ENCODE measurements at regions not wholly inside any gene's neighbourhood (a gene's known extent, or its start where the extent isn't known, plus 50 kb on each side); places are given as distances from the start of the nearest gene placed in this dataset.
"Not testable (repeated sequence)": the region's sequence is repeated elsewhere in the genome, so short reads cannot be mapped to it uniquely, and the experiment has no call there.

DNA sequence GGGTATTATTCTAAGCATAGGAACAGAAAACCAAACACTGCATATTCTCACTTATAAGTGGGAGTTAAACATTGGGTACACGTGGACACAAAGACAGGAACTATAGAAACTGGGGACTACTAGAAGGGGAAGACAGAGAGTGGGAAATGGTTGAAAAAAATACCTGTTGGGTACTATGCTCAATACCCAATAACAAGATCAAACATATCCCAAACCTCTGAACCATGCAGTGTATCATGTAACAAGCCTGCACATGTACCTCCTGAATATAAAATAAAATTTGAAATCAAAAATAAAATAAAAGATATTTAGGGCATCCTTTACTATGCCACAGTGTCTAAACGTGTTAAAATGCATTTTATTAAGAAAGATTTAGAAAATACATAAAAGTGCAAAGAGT, 221.0 kb upstream of the TFPI start:
- DNase-seq (ENCODE audit: low spot score in 2 of 2): no peak
- Histone ChIP-seq H3K4me3 (no peak overlapping the region), H3K27me3 (ENCODE audit: low read depth) (no peaks in the 10 kb centered on the region), H3K4me1 (peaks cover 38% of the 10 kb centered on the region), H3K9me3 (no peaks in the 10 kb centered on the region), H3K36me3 (replicated peaks) (no peaks in the 10 kb centered on the region)
- in situ Hi-C loops (cut with MboI; ENCODE audit: low sequenced_read_pairs): no loop called here

DNA sequence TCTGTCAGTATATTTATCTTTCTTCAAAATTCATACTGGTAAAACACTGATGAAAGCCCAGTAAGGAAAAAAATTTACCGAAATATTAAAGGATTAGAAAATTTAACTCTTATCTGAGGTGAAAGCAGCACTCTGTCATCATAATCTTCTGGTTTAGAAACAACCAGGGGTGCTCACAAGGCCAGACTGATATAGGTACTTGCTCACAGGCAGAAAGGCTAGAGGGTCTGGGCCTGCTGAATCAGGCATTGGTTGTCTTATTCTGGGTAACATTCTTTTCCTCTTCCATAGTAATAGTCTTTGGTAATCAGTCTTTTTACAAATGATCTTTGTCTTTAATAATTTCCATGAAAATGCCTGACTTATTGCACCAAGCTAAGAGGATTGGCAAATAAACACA, 221.4 kb upstream of the TFPI start:
- Histone ChIP-seq H3K36me3 (replicated peaks) (no peaks in the 10 kb centered on the region), H3K4me3 (no peak overlapping the region), H3K27me3 (ENCODE audit: low read depth) (no peaks in the 10 kb centered on the region), H3K4me1 (peaks cover 38% of the 10 kb centered on the region), H3K9me3 (no peaks in the 10 kb centered on the region)
- peak; percentile 21 to 45 for DNase-seq (ENCODE audit: low spot score in 2 of 2)
- in situ Hi-C loops (cut with MboI; ENCODE audit: low sequenced_read_pairs): no loop called here

DNA sequence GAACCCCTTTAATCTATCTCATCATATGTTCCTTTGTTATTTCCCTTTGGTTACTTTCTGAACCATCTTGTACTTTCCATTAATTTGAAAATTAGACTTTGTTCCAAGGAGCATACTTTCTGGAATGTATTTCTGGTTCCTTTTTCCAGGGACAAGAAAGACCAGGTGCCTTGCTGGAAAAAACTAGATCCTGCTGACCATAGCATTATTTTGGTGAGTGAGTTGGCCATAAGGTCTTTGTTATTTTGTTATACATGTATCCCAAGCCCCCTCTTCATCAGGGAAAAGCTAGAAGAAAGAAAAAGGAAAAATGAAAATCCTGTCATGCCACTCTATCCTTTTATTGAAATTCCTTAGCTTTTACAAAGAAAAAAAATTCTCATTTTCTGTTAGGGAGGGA, 228.1 kb upstream of the TFPI start:
- in situ Hi-C loops (cut with MboI; ENCODE audit: low sequenced_read_pairs): no loop called here

DNA sequence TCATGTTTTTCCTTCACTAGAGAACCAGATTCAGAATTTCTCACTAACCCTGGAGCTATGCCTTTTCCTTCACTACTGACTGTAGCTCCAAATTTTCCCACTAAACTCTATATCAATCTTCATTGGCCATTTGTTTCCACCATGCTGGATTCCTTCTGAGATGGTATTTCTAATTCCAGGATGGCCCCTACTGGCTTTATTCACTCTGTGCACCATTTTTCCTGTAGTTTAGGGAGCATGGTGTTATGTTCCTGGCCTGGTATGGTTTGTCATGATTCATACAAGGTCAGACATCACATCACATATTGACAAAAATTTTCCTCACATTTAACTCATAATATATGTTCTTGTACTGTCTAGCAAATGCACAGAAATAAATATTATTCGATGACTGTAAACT, 229.2 kb upstream of the TFPI start:
- no peak for DNase-seq (ENCODE audit: low spot score in 2 of 2)
- peaks cover 3% of the 10 kb centered on the region for H3K4me1 ChIP-seq
- no peaks in the 10 kb centered on the region for H3K36me3 ChIP-seq (replicated peaks)
- H3K27me3 ChIP-seq (ENCODE audit: low read depth): no peaks in the 10 kb centered on the region
- H3K4me3 ChIP-seq: no peak overlapping the region
- in situ Hi-C loops (cut with MboI; ENCODE audit: low sequenced_read_pairs): no loop called here
- no peaks in the 10 kb centered on the region for H3K9me3 ChIP-seq

More for the DNA sequence above, 228.1 kb upstream of the TFPI start:
- Histone ChIP-seq H3K4me1 (peaks cover 11% of the 10 kb centered on the region), H3K27me3 (ENCODE audit: low read depth) (no peaks in the 10 kb centered on the region), H3K4me3 (no peak overlapping the region), H3K36me3 (replicated peaks) (no peaks in the 10 kb centered on the region), H3K9me3 (no peaks in the 10 kb centered on the region)
- DNase-seq (ENCODE audit: low spot score in 2 of 2): no peak

DNA sequence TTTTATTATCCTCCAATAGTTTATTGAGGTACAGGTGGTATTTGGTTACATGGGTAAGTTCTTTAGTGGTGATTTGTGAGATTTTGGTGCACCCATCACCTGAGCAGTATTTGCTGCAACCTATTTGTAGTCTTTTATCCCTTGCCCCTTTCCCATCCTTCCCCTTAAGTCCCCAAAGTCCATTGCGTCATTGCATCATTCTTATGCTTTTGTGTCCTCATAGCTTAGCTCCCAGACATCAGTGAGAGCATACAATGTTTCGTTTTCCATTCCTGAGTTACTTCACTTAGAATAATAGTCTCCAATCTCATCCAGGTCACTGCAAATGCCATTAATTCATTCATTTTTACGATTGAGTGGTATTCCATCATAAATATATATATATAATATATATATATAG, 229.9 kb upstream of the TFPI start:
- H3K4me3 ChIP-seq; H3K9me3 ChIP-seq; H3K36me3 ChIP-seq (replicated peaks); in situ Hi-C loops (cut with MboI; ENCODE audit: low sequenced_read_pairs); H3K4me1 ChIP-seq; DNase-seq (ENCODE audit: low spot score in 2 of 2); H3K27me3 ChIP-seq (ENCODE audit: low read depth): not testable (repeated sequence)

DNA sequence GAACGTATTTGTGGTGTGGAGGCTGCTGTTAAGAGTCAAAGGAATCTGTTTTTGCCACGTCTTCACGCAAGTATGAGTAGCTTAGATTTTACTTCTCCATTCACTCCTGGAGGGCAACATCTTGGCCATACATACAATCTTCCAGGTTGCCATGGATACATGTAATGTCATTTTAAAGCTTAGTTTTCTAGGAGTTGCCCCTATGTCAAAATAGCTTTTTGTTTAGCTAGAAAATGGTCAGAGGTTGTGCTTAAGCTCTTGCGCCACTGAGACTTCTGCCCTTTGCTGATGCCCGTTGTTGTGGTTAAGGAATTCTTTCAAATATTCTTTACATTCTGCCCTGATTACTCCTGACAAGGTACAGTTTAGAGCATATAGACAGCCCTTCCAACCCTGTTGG, 245.4 kb upstream of the TFPI start:
- no peak for DNase-seq (ENCODE audit: low spot score in 2 of 2)
- no peak overlapping the region for H3K4me3 ChIP-seq
- no peaks in the 10 kb centered on the region for H3K27me3 ChIP-seq (ENCODE audit: low read depth)
- H3K4me1 ChIP-seq: no peaks in the 10 kb centered on the region
- H3K9me3 ChIP-seq: no peaks in the 10 kb centered on the region
- in situ Hi-C loops (cut with MboI; ENCODE audit: low sequenced_read_pairs): no loop called here
- H3K36me3 ChIP-seq (replicated peaks): no peaks in the 10 kb centered on the region

DNA sequence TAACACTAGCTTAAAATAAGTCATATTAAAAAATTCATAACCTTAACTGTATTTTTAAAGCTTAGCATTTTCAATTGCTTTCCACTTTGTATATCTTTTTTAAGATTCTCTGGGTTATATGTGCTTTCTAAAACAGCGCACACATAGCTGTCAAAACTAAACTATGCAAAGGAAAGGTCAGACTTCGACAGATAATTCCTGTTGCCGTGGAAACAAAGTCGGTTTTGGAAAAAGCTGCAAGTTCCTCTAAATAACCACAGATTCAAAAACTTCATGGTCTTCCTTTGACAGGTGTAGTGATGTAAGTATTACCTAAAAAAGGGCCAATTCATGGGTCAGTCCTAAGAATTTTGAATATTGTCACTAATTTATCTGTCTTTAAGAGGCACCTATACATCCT, 249.6 kb upstream of the TFPI start:
- Histone ChIP-seq H3K27me3 (ENCODE audit: low read depth) (no peaks in the 10 kb centered on the region), H3K36me3 (replicated peaks) (no peaks in the 10 kb centered on the region), H3K9me3 (no peaks in the 10 kb centered on the region), H3K4me1 (no peaks in the 10 kb centered on the region), H3K4me3 (no peak overlapping the region)
- no peak for DNase-seq (ENCODE audit: low spot score in 2 of 2)
- in situ Hi-C loops (cut with MboI; ENCODE audit: low sequenced_read_pairs): no loop called here

DNA sequence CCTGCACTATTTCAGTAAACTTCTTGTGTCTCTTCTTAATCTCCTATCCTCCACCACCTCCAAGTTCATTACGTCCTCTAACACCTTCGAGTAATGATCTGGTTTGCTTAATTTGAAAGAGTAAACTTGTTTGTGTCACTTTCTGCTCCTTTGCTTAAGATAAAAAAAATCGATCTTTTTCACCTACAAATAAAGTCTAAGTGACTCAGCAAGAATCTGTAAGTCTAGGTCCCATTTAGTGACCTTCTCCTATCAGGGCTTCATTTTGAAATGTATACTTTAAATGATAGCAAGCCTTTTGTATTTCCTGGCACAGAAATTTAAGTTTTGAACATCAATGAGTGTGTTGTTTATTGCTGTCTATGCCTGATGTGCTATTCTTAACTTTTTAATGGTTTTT, 260.9 kb upstream of the TFPI start:
- no peaks in the 10 kb centered on the region for H3K36me3 ChIP-seq (replicated peaks)
- H3K27me3 ChIP-seq (ENCODE audit: low read depth): no peaks in the 10 kb centered on the region
- H3K4me3 ChIP-seq: no peak overlapping the region
- no peaks in the 10 kb centered on the region for H3K9me3 ChIP-seq
- DNase-seq (ENCODE audit: low spot score in 2 of 2): no peak
- in situ Hi-C loops (cut with MboI; ENCODE audit: low sequenced_read_pairs): no loop called here
- no peaks in the 10 kb centered on the region for H3K4me1 ChIP-seq

DNA sequence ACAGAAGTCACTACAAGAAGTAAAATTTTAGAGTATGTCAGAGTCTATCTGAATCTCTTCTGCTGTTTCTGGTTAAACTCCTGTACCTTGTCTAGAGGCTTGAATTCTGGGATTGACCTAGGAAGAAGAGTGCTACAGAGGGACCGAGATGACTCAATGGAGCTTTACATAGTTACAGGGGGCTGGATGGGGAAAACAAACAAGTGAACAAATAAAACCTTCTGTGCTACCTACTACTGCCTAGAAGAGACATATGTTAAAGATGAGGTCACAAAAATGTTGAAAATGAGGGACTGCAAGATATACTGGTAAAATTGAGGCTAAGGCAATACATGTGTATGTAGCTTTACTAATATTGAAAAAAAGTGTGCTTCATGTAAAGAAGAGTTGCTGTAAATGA, 265.4 kb upstream of the TFPI start:
- in situ Hi-C loops (cut with MboI; ENCODE audit: low sequenced_read_pairs): no loop called here
- DNase-seq (ENCODE audit: low spot score in 2 of 2): no peak
- Histone ChIP-seq H3K9me3 (no peaks in the 10 kb centered on the region), H3K4me3 (no peak overlapping the region), H3K4me1 (no peaks in the 10 kb centered on the region), H3K27me3 (ENCODE audit: low read depth) (no peaks in the 10 kb centered on the region), H3K36me3 (replicated peaks) (no peaks in the 10 kb centered on the region)

DNA sequence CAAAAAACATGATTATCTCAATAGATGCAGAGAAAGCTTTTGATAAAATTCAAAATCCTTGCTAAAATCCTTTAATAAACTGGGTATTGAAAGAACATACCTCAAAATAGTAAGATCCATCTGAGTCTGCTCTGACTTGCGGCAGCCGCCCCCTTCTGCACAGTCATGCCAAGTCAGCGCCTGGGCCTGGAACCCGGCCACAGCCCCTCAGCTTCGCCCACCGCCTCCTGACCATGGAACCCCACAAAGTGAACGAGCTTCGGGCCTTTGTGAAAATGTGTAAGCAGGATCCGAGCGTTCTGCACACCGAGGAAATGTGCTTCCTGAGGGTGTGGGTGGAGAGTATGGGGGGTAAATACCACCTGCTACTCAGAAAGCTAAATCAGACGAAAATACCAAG, 270.9 kb upstream of the TFPI start:
- no peaks in the 10 kb centered on the region for H3K27me3 ChIP-seq (ENCODE audit: low read depth)
- no peaks in the 10 kb centered on the region for H3K4me1 ChIP-seq
- H3K9me3 ChIP-seq: no peaks in the 10 kb centered on the region
- no peaks in the 10 kb centered on the region for H3K36me3 ChIP-seq (replicated peaks)
- in situ Hi-C loops (cut with MboI; ENCODE audit: low sequenced_read_pairs): loop anchor here (25.0 kb wide), 2 partner anchors 238 to 313 kb away; no protein-coding TSS in a partner anchor
- no peak overlapping the region for H3K4me3 ChIP-seq
- DNase-seq (ENCODE audit: low spot score in 2 of 2): no peak

DNA sequence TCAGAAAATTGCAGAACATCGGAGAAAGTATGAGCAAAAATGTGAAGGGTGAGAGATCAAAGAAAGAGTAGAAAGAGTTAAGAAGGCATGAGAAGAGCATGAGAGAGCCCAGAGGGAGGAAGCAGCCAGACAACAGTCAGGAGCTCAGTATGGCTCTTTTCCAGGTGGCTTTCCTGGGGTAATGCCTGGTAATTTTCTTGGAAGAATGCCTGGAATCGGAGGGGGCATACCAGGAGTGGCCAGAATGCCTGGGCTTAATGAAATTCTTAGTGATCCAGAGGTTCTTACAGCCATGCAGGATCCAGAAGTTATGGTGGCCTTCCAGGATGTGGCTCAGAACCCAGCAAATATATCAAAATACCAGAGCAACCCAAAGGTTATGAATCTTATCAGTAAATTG, 271.8 kb upstream of the TFPI start:
- H3K27me3 ChIP-seq (ENCODE audit: low read depth): no peaks in the 10 kb centered on the region
- in situ Hi-C loops (cut with MboI; ENCODE audit: low sequenced_read_pairs): loop anchor here (25.0 kb wide), 2 partner anchors 239 to 314 kb away; no protein-coding TSS in a partner anchor
- no peaks in the 10 kb centered on the region for H3K36me3 ChIP-seq (replicated peaks)
- no peaks in the 10 kb centered on the region for H3K9me3 ChIP-seq
- peaks cover 3% of the 10 kb centered on the region; the same call in 1 of the 2 replicates for H3K4me1 ChIP-seq
- DNase-seq (ENCODE audit: low spot score in 2 of 2): no peak
- no peak overlapping the region for H3K4me3 ChIP-seq

DNA sequence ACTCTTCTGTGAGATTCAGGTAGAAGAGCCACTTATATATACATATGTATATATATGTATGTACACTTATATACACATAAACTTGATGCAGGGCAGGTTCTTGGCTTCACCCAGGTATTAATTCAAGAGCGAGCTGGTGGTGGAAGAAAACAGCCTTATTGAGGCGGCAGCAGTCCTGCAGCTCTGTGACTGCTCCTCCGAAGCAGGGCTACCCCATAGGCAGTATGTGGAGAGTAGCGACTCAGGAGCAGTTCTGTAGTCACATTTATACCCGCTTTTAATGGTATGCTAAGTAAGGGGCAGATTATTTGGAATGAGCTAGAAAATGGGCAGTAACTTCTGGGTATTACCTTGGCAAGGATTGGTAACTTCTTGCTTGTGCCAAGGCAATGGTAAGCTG, 280.6 kb upstream of the TFPI start:
- H3K36me3 ChIP-seq (replicated peaks): no peaks in the 10 kb centered on the region
- in situ Hi-C loops (cut with MboI; ENCODE audit: low sequenced_read_pairs): loop anchor here (25.0 kb wide), 2 partner anchors 247 to 322 kb away; no protein-coding TSS in a partner anchor
- no peak for DNase-seq (ENCODE audit: low spot score in 2 of 2)
- no peaks in the 10 kb centered on the region for H3K27me3 ChIP-seq (ENCODE audit: low read depth)
- no peaks in the 10 kb centered on the region for H3K9me3 ChIP-seq
- no peak overlapping the region for H3K4me3 ChIP-seq
- H3K4me1 ChIP-seq: peaks cover 4% of the 10 kb centered on the region; the same call in 1 of the 2 replicates

DNA sequence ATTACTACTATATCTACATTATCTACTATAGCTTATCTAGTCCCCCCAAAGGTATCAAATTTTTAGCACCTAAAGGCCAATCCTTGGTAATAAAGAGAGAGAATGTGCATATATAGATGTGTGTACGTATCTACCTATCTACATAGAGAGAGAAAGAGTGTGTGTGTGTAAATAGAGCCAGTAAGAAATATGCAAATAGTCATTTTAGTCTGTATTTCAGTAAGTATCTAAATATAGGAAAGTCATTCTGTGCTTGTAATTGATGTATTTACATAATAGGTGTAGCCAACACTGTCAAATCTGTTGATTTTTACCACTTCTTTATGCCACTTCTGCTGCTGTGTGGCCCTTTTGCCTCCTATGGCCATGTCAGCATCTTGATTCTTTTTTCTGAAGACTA, 284.5 kb upstream of the TFPI start:
- no peak for DNase-seq (ENCODE audit: low spot score in 2 of 2)
- no peaks in the 10 kb centered on the region; the same call in 1 of the 2 replicates for H3K4me1 ChIP-seq
- H3K9me3 ChIP-seq: no peaks in the 10 kb centered on the region
- H3K36me3 ChIP-seq (replicated peaks): no peaks in the 10 kb centered on the region
- H3K4me3 ChIP-seq: no peak overlapping the region
- H3K27me3 ChIP-seq (ENCODE audit: low read depth): no peaks in the 10 kb centered on the region
- in situ Hi-C loops (cut with MboI; ENCODE audit: low sequenced_read_pairs): loop anchor here (25.0 kb wide), 2 partner anchors 251 to 326 kb away; no protein-coding TSS in a partner anchor

DNA sequence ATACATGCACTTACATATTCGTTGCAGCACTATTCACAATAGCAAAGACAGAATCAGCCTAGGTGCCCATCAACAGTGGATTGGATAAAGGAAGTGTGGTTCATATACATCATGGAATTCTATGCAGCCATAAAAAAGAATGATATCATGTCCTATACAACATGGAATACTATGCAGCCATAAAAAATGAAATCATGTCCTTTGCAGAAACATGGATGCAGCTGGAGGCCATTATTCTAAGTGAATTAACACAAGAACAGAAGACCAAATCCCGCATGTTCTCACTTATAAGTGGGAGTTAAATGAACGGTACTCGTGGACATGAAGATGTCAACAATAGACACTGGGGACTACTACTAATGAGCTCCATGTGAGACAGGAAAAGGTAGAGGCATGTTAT, 288.1 kb upstream of the TFPI start:
- H3K4me1 ChIP-seq: no peaks in the 10 kb centered on the region; the same call in 1 of the 2 replicates
- no peak for DNase-seq (ENCODE audit: low spot score in 2 of 2)
- no peak overlapping the region for H3K4me3 ChIP-seq
- H3K9me3 ChIP-seq: no peaks in the 10 kb centered on the region
- in situ Hi-C loops (cut with MboI; ENCODE audit: low sequenced_read_pairs): loop anchor here (25.0 kb wide), 2 partner anchors 255 to 330 kb away; no protein-coding TSS in a partner anchor
- H3K27me3 ChIP-seq (ENCODE audit: low read depth): no peaks in the 10 kb centered on the region
- H3K36me3 ChIP-seq (replicated peaks): no peaks in the 10 kb centered on the region
